NCI-H446 (cell line): ENCODE measurements at regions not wholly inside any gene's neighbourhood (a gene's known extent, or its start where the extent isn't known, plus 50 kb on each side); places are given as distances from the start of the nearest gene placed in this dataset.

Experiments used
- DNase-seq, 2 experiments: peaks; one replicate each; lab custom pipeline; 2025; lab: John Stamatoyannopoulos, UW

DNA sequence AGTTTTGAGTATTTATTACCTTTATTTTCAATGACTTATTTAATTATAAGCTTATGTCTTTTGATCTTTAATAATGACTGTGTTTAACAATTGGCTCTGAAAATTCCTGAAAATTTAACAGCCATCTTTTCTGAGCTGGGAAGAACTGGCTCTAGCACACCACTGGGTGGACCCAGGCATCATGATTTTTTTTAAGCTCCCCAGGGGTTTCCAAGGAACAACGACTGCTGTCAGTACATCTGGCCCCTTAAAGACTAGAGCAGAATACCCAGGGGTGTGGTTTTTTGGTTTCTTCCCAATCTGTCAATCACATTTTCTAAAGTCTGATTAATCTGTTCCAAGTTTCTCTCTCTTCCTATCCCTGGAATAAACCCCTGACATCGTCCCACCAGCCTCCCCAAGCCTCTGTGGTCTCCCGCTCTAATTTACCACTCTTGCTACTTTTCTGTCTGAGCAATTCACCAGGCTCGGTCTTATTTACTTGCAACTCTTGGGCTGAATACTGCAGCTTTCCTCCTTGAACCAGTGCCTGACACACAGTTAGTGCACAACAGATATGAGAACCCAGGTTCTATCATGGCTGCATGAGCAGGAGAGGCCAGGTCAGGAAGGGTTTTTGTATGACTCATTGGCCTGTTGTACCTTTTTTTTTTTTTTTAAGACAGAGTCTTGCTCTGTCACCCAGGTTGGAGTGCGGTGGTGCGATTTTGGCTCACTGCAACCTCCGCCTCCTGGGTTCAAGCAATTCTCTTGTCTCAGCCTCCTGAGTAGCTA lies 321.9 kb downstream of the ZSWIM6 start:
- DNase-seq = no peak

DNA sequence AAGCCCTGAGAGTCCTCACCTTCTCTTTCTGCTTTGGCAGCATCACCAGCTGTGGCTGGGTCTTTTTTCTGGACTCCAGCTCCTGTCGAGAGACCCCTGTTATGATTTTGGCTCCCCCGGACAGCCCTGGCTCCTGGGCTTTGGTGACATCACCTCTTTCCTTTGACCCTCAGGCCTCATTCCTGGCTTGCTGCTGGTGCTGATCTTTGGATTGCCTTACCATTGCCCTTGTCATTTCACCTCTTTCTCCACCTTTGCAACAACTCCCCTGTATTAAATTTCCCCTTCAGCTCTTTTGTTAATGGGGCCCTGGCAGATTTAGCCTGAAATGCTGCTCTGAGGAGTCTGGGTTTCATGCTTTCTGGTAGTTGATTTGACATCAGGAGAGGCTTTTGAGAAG lies 322.8 kb downstream of the ZSWIM6 start:
- no peak for DNase-seq

DNA sequence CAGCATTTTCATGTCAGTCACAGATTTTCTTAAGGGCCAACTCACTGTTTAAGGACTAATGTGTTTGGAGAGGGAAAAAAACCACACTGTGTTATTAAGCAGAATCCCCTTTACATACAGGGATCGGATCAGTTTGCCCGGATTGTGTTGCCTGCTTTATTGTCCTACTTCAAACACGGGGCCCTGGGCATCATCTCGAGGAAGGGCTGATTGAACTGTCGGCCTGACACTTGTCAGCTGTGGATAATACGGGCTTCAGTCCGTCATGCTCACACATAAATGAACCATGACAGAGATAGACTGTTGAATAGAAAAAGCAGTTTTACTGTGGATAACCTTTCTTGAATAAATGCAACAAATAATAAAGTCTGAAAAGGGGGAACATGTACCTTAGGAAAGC lies 325.0 kb downstream of the ZSWIM6 start:
- no peak for DNase-seq

GRCh38 chr5:61657686-61658085 lies 325.6 kb downstream of the ZSWIM6 start:
- DNase-seq = no peak

GRCh38 chr5:61658592-61659008 lies 326.5 kb downstream of the ZSWIM6 start:
- peak; percentile 74 to 81 for DNase-seq

GRCh38 chr5:61659221-61659696 lies 327.2 kb downstream of the ZSWIM6 start:
- no peak for DNase-seq

GRCh38 chr5:61662670-61663069 lies 330.6 kb downstream of the ZSWIM6 start:
- no peak for DNase-seq

GRCh38 chr5:61666064-61666621 lies 334.1 kb downstream of the ZSWIM6 start:
- no peak for DNase-seq

- no peak for DNase-seq
Observed at GRCh38 chr5:61667525-61668218, 335.6 kb downstream of the ZSWIM6 start.

GRCh38 chr5:61669531-61669930 lies 337.5 kb downstream of the ZSWIM6 start:
- no peak for DNase-seq

- DNase-seq = no peak
Observed at GRCh38 chr5:61670941-61671340, 338.9 kb downstream of the ZSWIM6 start.

- no peak for DNase-seq
Observed at GRCh38 chr5:61673007-61673735, 341.1 kb downstream of the ZSWIM6 start.

GRCh38 chr5:61674378-61674777 lies 342.3 kb downstream of the ZSWIM6 start:
- no peak for DNase-seq

GRCh38 chr5:61675015-61675692 lies 343.1 kb downstream of the ZSWIM6 start:
- no peak for DNase-seq

GRCh38 chr5:61677220-61677619 lies 345.2 kb downstream of the ZSWIM6 start:
- no peak for DNase-seq

DNA sequence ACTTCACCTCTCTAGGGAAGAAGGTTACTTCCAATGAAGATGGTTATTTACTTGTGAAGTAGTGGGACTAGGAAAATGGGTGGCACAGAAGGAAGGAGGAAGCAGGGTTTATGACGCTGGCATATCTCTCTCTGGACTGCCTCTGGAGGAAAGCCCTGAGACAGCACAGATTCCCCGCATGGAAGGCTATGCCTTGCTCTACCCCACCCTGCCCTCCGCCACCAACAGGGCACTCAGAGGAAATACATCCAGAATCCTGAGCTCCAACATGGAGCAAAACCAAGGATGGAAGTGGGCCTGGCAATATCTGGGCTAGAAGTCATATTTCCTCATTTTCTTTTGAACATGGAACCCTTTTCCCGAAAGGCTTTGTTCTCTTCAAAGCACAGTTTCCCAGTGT lies 346.9 kb downstream of the ZSWIM6 start:
- DNase-seq = no peak

DNA sequence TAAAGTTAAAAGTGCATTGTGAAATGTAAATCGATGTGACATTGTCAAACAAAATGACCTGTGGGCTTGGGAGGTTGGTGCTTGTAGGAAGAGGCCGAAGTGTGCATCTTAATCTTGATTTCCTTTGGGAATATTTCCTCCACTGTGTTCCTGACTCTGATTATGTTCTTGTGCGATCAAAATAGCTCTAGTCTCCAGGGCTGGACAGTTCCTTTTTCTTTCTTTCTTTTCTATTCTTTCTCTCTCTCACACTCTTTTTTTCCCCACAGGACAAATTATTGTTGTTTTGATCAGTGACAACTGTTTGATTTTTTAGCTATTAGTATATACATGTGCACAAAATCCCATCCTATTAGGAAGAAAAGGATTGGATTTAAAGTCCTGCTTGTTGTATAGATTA lies 347.5 kb downstream of the ZSWIM6 start:
- DNase-seq = no peak

GRCh38 chr5:61680247-61680646 lies 348.2 kb downstream of the ZSWIM6 start:
- DNase-seq = no peak

DNA sequence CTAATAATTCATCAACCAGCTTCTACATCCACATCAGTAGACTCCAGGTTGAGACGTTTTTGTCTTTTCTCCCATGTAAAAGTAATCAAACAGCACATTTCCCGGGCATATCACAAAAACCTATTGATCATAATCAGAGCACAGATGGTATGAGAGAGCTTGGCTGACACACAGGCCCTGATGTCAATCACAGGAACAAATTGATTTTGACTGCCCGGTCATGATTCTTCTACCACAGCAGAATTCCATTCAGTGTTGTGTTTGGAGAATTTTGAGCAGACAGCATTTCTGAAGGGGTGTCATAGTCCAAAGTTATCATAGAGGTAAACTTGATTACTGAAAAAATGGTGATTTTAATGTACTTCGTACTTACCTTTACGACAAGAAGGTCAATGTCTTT lies 351.1 kb downstream of the ZSWIM6 start:
- no peak for DNase-seq

DNA sequence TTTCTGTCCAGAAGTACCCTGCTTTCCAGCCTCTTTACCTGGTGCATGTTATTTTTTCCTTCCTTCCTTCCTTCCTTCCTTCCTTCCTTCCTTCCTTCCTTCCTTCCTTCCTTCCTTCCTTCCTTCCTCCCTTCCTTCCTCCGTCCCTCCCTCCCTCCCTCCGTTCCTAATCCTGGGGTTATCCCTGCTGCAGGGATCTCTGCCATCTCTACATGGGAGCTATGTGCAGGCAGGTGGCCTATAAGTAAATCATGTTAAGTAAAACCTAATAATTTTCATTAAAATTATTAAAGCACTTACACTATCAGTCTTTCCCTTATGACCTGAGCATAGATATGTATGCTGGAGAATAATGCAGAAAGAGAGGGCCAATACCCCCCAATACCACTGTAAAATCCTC lies 351.9 kb downstream of the ZSWIM6 start:
- no peak for DNase-seq

GRCh38 chr5:61686491-61687257 lies 354.6 kb downstream of the ZSWIM6 start:
- no peak for DNase-seq
